ENCODE measurements at regions not wholly inside any gene's neighbourhood (a gene's known extent, or its start where the extent isn't known, plus 50 kb on each side); places are given as distances from the start of the nearest gene placed in this dataset.
"Not testable (repeated sequence)": the region's sequence is repeated elsewhere in the genome, so short reads cannot be mapped to it uniquely, and the experiment has no call there.

- no peak for DNase-seq
Measured at GRCh38 chr5:101917166-101917565, 378.9 kb downstream of the SLCO4C1 start.

GRCh38 chr5:101915554-101915953, 380.5 kb downstream of the SLCO4C1 start:
- DNase-seq: no peak

DNA sequence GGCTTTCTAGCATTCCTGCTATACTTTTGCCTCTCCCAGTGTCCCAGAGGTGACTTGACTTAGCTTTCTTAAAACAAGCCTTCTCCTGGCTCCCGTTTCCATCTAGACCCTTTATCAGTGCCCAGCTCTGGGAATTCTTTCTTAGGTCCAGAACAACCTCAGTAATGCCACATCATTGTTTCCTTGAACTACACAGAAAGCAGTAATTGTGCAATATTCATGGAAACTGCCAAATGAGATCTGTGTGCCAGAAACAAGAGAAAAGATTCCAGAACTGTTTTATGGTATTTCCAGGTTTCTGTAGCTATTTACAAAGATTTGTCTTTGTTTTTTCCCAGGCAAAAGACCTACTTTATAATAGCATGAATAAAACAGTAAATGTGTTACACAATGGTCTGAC, 391.3 kb downstream of the SLCO4C1 start:
- DNase-seq: no peak

- no peak for DNase-seq
Measured at GRCh38 chr5:101897914-101898313, 398.2 kb downstream of the SLCO4C1 start.

DNA sequence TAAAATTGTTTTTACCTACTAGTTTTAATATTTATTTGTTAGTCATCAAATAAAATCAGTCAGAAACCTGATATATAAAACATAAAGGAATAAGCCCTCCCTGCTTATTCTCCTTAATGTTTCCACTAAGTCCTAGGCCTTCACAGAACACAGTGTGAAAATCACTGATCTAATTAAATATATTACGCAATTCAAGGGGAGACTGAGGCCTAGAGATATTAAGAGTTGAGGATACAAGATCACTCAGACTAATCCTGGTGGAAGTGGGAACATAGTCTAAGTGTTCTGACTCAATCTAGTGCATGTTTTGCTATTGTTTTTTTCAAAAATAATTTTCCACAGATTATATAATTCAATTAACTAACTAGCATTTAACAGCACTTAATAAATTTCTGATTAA, 401.1 kb downstream of the SLCO4C1 start:
- DNase-seq: no peak

- DNase-seq: no peak
Measured at GRCh38 chr5:101878190-101878589, 417.9 kb downstream of the SLCO4C1 start.

DNA sequence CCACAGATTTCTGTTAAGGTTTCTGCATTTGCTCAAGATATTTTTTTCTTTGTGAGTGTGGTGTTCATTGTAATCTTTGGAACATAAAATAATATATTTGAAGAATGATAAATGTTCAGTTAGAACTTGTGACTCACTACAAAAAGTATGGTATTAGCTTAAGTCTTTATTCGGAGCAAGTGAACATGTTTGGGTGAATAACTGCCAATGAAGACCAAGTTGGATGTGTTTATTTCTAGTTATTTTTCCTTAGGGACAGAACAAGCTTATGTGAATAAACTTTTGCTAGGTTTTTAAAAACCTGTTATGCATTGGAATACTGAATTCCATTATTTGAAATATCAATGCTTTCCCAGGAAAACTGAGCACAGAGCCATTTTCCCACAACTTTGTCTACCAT, 418.6 kb downstream of the SLCO4C1 start:
- no peak for DNase-seq

- no peak for DNase-seq
Measured at GRCh38 chr5:101866473-101866872, 429.6 kb downstream of the SLCO4C1 start.

DNA sequence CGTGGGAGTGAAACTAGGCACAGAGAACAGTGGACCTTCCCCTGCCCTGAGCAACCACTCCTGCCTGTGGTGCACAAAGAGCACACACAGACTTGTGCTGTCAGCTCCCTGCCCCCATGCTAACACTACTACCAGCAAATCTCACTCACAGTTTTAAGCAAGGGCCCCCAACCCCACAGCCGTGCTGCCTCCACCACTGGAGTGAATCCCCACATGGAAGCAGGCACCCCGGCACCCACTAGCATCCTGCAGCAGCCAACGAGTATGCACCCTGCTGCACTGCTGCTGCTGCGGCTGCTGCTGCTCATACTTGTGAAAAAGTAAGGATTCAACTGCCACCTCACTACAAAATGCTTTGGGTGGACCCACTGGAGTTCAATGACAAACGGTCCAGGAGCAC, 435.5 kb downstream of the SLCO4C1 start:
- DNase-seq: no peak

DNA sequence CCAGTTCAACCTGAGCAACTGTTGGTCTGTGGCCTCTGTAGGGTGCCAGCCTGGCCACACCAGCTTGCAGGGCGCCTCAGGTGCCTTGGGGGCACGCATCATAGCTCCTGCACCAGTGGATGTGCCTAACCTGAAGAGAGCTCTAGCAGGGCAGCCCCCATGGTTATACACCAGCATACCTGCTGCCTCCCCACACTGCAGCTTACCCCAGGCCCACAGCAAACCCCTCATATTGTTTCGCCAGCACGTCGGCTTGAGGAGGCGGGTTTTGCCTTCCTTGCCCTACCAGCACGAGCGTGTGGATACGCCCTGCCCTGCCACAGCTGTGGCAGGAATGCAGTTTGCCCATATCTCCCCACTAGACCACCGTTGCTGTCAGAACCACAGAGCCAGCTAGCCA, 435.9 kb downstream of the SLCO4C1 start:
- DNase-seq: no peak

DNA sequence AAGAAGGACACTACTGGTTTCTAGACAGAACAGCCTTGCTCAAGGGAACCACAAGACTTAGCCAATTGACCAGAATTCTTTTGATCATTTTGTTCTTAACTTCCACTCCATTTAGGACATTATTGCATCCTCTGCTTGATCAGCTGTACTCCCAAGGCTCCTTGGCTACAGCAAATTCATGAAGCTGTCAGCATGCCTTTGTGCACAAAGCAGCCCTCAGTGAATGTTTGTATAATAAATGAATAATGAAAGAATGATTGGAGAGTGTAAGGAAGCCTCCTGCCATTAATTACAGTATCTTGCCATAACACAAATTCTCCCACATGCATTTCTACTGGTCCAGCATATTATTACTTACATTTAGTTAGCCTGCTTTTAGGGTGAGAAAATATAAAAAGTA, 449.6 kb downstream of the SLCO4C1 start:
- no peak for DNase-seq

DNA sequence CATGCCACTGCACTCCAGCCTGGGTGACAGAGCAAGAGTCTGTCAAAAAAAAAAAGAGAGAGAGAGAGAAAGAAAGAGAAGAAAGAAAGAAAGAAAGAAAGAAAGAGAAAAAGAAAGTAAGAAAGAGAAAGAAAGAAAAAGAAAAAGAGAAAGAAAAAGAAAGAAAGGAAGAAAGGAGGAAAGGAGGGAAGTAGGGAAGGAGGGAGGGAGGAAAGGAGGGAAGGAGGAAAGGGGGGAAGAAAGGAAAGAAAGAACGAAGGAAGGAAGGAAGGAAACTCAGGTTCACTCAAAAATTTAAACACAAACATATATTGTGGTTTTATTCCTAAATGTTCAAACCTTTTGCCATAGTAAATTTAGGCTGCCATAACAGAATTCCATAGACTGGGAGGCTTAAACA, 453.0 kb downstream of the SLCO4C1 start:
- no peak for DNase-seq

GRCh38 chr5:101838435-101838834, 457.6 kb downstream of the SLCO4C1 start:
- DNase-seq: no peak

DNA sequence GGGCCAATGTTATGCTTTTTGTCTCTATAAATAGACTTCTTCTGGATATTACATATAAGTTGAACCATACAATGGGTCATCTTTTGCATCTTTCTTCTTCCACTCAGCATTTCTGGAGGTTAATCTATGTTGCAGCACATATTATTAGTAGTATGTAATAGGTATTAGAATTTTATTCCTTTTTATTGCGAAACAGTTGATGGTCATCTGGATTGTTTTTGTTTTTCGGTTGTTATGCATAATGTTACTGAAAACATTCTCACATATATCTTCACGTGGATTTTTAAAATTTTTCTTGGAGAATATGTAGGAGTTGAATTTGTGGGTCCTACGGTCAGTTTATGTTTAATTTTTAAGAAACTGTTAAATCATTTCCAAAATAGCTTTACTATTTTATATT, 466.8 kb downstream of the SLCO4C1 start:
- DNase-seq: no peak

DNA sequence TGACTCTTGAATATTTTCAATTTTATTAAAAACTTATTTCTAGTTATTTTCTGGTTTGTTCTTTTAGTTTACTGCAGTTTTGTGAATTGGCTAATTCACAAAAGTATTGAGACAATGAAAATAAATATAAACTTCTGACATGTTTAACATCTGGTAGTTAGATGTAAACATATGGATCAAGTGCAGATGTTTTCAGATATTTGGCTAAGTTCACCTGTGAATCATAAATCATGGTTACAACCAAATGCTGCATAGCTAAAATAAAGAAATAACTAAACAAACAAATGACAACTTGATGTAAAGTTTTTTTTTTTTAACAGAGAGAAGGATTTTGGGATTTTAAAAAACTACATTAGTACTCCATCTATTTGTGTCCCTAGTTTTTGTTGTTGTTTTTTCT, 484.6 kb downstream of the SLCO4C1 start:
- DNase-seq: no peak

GRCh38 chr5:101806410-101806809, 489.7 kb downstream of the SLCO4C1 start:
- DNase-seq: no peak

GRCh38 chr5:101796427-101796826, 499.7 kb downstream of the SLCO4C1 start:
- DNase-seq: no peak

DNA sequence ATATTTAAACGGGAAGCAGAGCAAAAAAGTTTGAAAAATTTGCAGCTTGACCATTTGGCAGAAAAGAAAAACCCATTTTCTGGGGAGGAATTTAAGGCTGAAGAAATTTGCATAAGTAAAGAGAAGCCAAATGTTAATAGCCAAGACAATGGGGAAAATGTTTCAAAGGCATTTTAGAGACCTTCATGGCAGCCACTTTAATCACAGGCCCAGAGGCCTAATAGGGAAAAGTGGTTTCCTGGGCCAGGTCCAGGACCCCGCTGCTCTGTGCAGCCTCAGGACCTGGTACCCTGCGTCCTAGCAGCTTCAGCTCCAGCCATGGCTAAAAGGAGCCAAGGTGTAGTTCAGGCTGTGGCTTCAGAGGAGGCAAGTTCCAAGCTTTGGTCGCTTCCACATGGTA, 507.3 kb downstream of the SLCO4C1 start:
- no peak for DNase-seq

DNA sequence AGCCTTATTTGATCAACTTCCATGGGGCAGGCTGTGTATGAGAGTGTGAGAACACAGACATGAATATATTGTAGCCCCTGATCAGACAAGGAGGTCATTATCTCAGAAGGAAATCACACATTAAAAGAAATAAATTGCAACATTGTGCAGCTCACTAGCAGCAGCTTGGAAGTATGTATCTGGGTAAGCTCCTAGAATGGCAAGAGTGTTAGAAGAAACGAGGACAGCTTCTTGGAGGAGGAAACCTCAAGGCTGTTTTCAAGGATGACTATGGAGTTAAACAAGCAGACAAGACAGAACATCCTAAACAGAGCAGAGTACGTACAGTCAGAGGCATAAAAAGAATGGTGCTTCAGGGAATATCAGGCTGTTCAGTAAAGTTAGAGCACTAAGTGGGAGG, 511.0 kb downstream of the SLCO4C1 start:
- no peak for DNase-seq

GRCh38 chr5:101783241-101784013, 512.7 kb downstream of the SLCO4C1 start:
- DNase-seq: no peak

DNA sequence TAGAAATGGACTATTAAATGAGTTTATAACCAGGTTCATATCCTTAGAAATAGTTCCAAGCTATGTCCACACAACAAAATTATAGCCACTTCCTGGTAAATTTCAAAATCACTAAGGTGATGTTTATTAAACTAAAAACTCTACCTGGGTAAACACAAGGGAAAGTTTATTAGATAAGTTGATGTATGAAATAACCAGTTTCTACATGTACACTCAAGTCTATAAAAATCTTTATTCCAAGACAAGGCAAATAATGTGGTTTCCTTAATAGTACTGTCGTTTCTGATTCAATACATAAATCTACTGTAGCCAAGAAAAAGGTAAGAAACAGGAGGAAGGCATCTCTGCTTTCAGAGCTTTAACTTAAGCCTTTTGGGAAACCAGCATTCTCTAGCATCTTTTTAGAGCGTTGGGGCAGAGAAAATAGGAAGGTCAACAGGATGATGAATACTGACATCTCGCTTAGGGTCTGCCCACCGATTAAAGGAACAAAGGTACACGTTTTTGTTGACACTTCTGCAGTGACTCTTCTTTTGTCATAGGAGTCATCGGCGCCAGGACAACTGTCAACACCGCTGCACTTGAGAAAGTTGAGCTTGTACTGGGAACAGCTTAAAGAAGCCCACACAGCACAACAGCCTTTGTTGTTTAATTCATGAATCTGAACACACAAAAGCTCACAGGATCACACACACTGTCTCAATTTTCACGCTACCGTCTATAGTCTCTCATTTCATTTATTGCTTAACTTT, 513.6 kb downstream of the SLCO4C1 start:
- no peak for DNase-seq

GRCh38 chr5:101751105-101751504, 545.0 kb downstream of the SLCO4C1 start:
- no peak for DNase-seq

- not testable (repeated sequence) for DNase-seq
Measured at GRCh38 chr5:101743000-101743399, 553.1 kb downstream of the SLCO4C1 start.

DNA sequence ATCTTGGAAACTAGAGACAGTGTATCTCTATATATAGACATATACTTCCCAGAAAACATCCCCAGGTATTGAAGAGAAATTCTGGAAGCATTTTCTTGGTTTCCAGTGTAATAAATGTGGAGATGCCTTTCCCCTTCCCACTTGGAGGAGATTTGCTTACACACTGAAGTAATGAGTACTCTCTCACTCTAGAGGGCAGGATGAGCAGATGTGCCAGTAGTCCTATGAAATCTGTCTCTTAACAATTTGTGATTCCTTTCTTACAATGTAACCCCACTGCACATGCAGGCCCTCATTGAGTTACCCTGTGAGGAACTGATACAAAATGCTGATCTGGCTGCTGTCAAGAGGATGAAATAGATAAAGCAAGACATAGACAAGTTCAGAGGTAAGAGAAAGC, 567.2 kb downstream of the SLCO4C1 start:
- DNase-seq: no peak

DNA sequence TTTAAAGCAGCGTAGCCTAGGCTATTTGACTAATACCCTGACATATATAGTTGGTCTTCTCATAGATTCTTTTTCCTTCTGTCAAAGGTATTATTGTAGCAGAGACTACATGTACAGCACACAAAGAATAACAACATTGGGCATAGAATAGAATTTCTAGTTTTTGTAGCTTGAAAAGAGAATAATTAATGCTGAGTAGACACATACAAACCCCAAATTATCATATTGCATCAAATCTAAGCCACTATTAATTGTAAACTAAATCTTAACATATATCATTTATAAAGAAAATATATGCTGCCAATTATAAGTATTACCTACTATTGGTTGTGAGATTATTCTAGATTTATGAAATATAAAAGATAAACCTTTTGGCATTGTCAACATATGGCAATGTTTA, 574.5 kb downstream of the SLCO4C1 start:
- no peak for DNase-seq

All from activated CD4-positive, alpha-beta T cell treated with anti-CD3 and anti-CD28 coated beads for 4 hours (primary cell).